Hematopoietic multipotent progenitor cell treated with erythropoietin and hydrocortisone succinate and interleukin-3 and kit ligand, for 4 days (in vitro differentiated cells): ENCODE measurements at regions not wholly inside any gene's neighbourhood (a gene's known extent, or its start where the extent isn't known, plus 50 kb on each side); places are given as distances from the start of the nearest gene placed in this dataset.
"Not testable (repeated sequence)": the region's sequence is repeated elsewhere in the genome, so short reads cannot be mapped to it uniquely, and the experiment has no call there.

ENCODE experiments used
- DNase-seq: peaks from one replicate; pipeline ENCODE4 v3.0.0-alpha.2; 2015

GRCh38 chr1:172839639-172840038 is 180.7 kb downstream of the FASLG start:
- not testable (repeated sequence) for DNase-seq

GRCh38 chr1:172843444-172843843 is 184.5 kb downstream of the FASLG start:
- DNase-seq, result no peak

GRCh38 chr1:172845371-172845770 is 186.5 kb downstream of the FASLG start:
- DNase-seq, result no peak

GRCh38 chr1:172845865-172846264 is 187.0 kb downstream of the FASLG start:
- DNase-seq, result no peak

GRCh38 chr1:172847814-172848213 is 188.9 kb downstream of the FASLG start:
- not testable (repeated sequence) for DNase-seq

- no peak for DNase-seq
Measured at GRCh38 chr1:172849653-172850052, 190.8 kb downstream of the FASLG start.

- no peak for DNase-seq
Measured at GRCh38 chr1:172851077-172851476, 192.2 kb downstream of the FASLG start.

GRCh38 chr1:172851856-172852255 is 193.0 kb downstream of the FASLG start:
- DNase-seq, result no peak

- DNase-seq, result not testable (repeated sequence)
Measured at GRCh38 chr1:172855983-172856382, 194.8 kb downstream of the TNFSF18 start.

- no peak for DNase-seq
Measured at GRCh38 chr1:172863031-172863430, 187.7 kb downstream of the TNFSF18 start.

GRCh38 chr1:172867216-172867818 is 183.4 kb downstream of the TNFSF18 start:
- DNase-seq, result no peak

GRCh38 chr1:172870901-172871606 is 179.7 kb downstream of the TNFSF18 start:
- no peak for DNase-seq

GRCh38 chr1:172874950-172875349 is 175.8 kb downstream of the TNFSF18 start:
- no peak for DNase-seq

- no peak for DNase-seq
Measured at GRCh38 chr1:172875892-172876291, 174.8 kb downstream of the TNFSF18 start.

GRCh38 chr1:172882385-172882784 is 168.4 kb downstream of the TNFSF18 start:
- DNase-seq, result no peak

- no peak for DNase-seq
Measured at GRCh38 chr1:172882791-172883386, 167.9 kb downstream of the TNFSF18 start.

GRCh38 chr1:172883387-172883791 is 167.4 kb downstream of the TNFSF18 start:
- no peak for DNase-seq

- peak; percentile 14 for DNase-seq
Measured at GRCh38 chr1:172883844-172884243, 166.9 kb downstream of the TNFSF18 start.

GRCh38 chr1:172885411-172885810 is 165.3 kb downstream of the TNFSF18 start:
- no peak for DNase-seq

GRCh38 chr1:172885971-172886370 is 164.8 kb downstream of the TNFSF18 start:
- DNase-seq, result no peak

- no peak for DNase-seq
Measured at GRCh38 chr1:172887162-172887561, 163.6 kb downstream of the TNFSF18 start.

GRCh38 chr1:172893146-172893841 is 157.4 kb downstream of the TNFSF18 start:
- DNase-seq, result no peak

GRCh38 chr1:172894349-172895049 is 156.2 kb downstream of the TNFSF18 start:
- peak; percentile 43 for DNase-seq
